H9 (cell line): ENCODE measurements at regions not wholly inside any gene's neighbourhood (a gene's known extent, or its start where the extent isn't known, plus 50 kb on each side); places are given as distances from the start of the nearest gene placed in this dataset.

Experiments
- DNase-seq: peaks from one replicate; pipeline ENCODE4 v3.0.0-alpha.2; 2017
- H2AFZ ChIP-seq: one replicate; pipeline ENCODE4 v1.6.1; 2013; ENCODE audit warnings: mild to moderate bottlenecking, low read length, control low read depth, moderate library complexity
- H2AK5ac ChIP-seq: 2 replicates; pipeline ENCODE4 v1.6.1; 2013; ENCODE audit warnings: low read length, control low read depth, mixed read lengths; ENCODE audit not compliant: insufficient read length
- H2BK120ac ChIP-seq: one replicate; pipeline ENCODE4 v1.6.1; 2013; ENCODE audit warnings: low read depth, mild to moderate bottlenecking, low read length, control low read depth, inconsistent platforms; ENCODE audit not compliant: poor library complexity, severe bottlenecking
- H2BK12ac ChIP-seq: 2 replicates; pipeline ENCODE4 v1.6.1; 2013; ENCODE audit warnings: low read length, control low read depth, mixed read lengths, low read depth; ENCODE audit not compliant: insufficient read length
- H2BK15ac ChIP-seq: 2 replicates; pipeline ENCODE4 v1.6.1; 2013; ENCODE audit warnings: low read depth, low read length, control low read depth
- H2BK20ac ChIP-seq: one replicate; pipeline ENCODE4 v1.6.1; 2013; ENCODE audit warnings: low read depth, mild to moderate bottlenecking, low read length, control low read depth, inconsistent platforms; ENCODE audit not compliant: poor library complexity, severe bottlenecking
- H2BK5ac ChIP-seq: 2 replicates; pipeline ENCODE4 v1.6.1; 2013; ENCODE audit warnings: low read length, control low read depth, mixed read lengths; ENCODE audit not compliant: insufficient read length
- H3K14ac ChIP-seq: 2 replicates; pipeline ENCODE4 v1.6.1; 2013; ENCODE audit warnings: low read length, control low read depth; ENCODE audit not compliant: insufficient read depth
- H3K18ac ChIP-seq: 2 replicates; pipeline ENCODE4 v1.6.1; 2013; ENCODE audit warnings: low read depth, mild to moderate bottlenecking, mixed read lengths, low read length, control low read depth; ENCODE audit not compliant: insufficient read length
- H3K23ac ChIP-seq: 2 replicates; pipeline ENCODE4 v1.6.1; 2013; ENCODE audit warnings: low read length, control low read depth, mixed read lengths, low read depth; ENCODE audit not compliant: insufficient read length
- H3K23me2 ChIP-seq: 2 replicates; pipeline ENCODE4 v1.6.1; 2013; ENCODE audit warnings: low read depth, mild to moderate bottlenecking, mixed read lengths, low read length, control low read depth; ENCODE audit not compliant: insufficient read length, poor library complexity, severe bottlenecking
- H3K27ac ChIP-seq: 2 replicates; pipeline ENCODE4 v1.5.1; 2013; ENCODE audit warnings: low read length, control low read depth, mixed read lengths, low read depth; ENCODE audit not compliant: insufficient read length
- H3K27me3 ChIP-seq: 2 replicates; pipeline ENCODE4 v1.6.1; 2013; ENCODE audit warnings: low read length, control low read depth, inconsistent platforms; ENCODE audit not compliant: insufficient read depth
- H3K4ac ChIP-seq: 2 replicates; pipeline ENCODE4 v1.6.1; 2013; ENCODE audit warnings: low read depth, mild to moderate bottlenecking, control low read depth, inconsistent platforms, low read length, moderate library complexity
- H3K4me1 ChIP-seq: 2 replicates; pipeline ENCODE4 v1.6.1; 2013; ENCODE audit warnings: low read length, control low read depth, inconsistent platforms; ENCODE audit not compliant: insufficient read depth
- H3K4me2 ChIP-seq: 2 replicates; pipeline ENCODE4 v1.6.1; 2013; ENCODE audit warnings: low read length, control low read depth, mixed read lengths; ENCODE audit not compliant: insufficient read length, insufficient read depth
- H3K56ac ChIP-seq: 2 replicates; pipeline ENCODE4 v1.6.1; 2013; ENCODE audit warnings: low read depth, mild to moderate bottlenecking, mixed read lengths, low read length, control low read depth; ENCODE audit not compliant: insufficient read length
- H3K79me1 ChIP-seq: 2 replicates; pipeline ENCODE4 v1.6.1; 2013; ENCODE audit warnings: low read depth, mild to moderate bottlenecking, moderate library complexity, low read length, control low read depth, inconsistent platforms; ENCODE audit not compliant: insufficient read depth, poor library complexity, severe bottlenecking
- H3K79me2 ChIP-seq: 2 replicates; pipeline ENCODE4 v1.6.1; 2013; ENCODE audit warnings: low read length, control low read depth, inconsistent platforms; ENCODE audit not compliant: insufficient read depth
- H3K9ac ChIP-seq: 2 replicates; pipeline ENCODE4 v1.6.1; 2013; ENCODE audit warnings: low read length, control low read depth, mixed read lengths; ENCODE audit not compliant: insufficient read length; ENCODE audit errors: extremely low read depth
- H3K9me3 ChIP-seq: one replicate; pipeline ENCODE4 v1.6.1; 2013; ENCODE audit warnings: low read depth, low read length, inconsistent platforms; ENCODE audit not compliant: control insufficient read depth
- H3T11ph ChIP-seq: one replicate; pipeline ENCODE4 v1.6.1; 2013; ENCODE audit warnings: mild to moderate bottlenecking, low read length, control low read depth, inconsistent platforms
- H4K20me1 ChIP-seq: one replicate; pipeline ENCODE4 v1.6.1; 2013; ENCODE audit not compliant: control insufficient read depth, insufficient read length, insufficient read depth
- H4K5ac ChIP-seq: 2 replicates; pipeline ENCODE4 v1.6.1; 2013; ENCODE audit warnings: low read depth, mild to moderate bottlenecking, mixed read lengths, low read length, control low read depth; ENCODE audit not compliant: insufficient read length
- H4K8ac ChIP-seq: replicated peaks from 2 replicates; pipeline ENCODE4 v1.6.1; 2013; ENCODE audit warnings: low read length, control low read depth, mixed read lengths, low read depth; ENCODE audit not compliant: insufficient read length
- H4K91ac ChIP-seq: 2 replicates; pipeline ENCODE4 v1.6.1; 2013; ENCODE audit warnings: low read depth, mild to moderate bottlenecking, moderate library complexity, mixed read lengths, low read length, control low read depth; ENCODE audit not compliant: insufficient read length
- H3K27ac Mint-ChIP-seq, 3 experiments: 2 replicates in 2 of 3; 3 replicates in 1 of 3; pipeline ENCODE4 v1.8.0; 2020 to 2021; ENCODE audit warnings: mixed read lengths in 3 of 3, mild to moderate bottlenecking in 1 of 3, moderate library complexity in 1 of 3
- H3K27me3 Mint-ChIP-seq: 2 replicates; pipeline ENCODE4 v1.8.0; 2021; ENCODE audit warnings: low read depth, mild to moderate bottlenecking, moderate library complexity, mixed read lengths
- H3K36me3 Mint-ChIP-seq, 3 experiments: 2 replicates in 2 of 3; 3 replicates in 1 of 3; pipeline ENCODE4 v1.8.0; 2020 to 2021; ENCODE audit warnings: low read depth in 3 of 3, mixed read lengths in 3 of 3; ENCODE audit not compliant: insufficient read depth in 1 of 3
- H3K4me1 Mint-ChIP-seq, 2 experiments: 2 replicates each; pipeline ENCODE4 v1.8.0; 2020; ENCODE audit warnings: mixed read lengths in 2 of 2
- H3K4me3 Mint-ChIP-seq, 2 experiments: 2 replicates in 1 of 2; 3 replicates in 1 of 2; pipeline ENCODE4 v1.8.0; 2020 to 2021; ENCODE audit warnings: mild to moderate bottlenecking in 2 of 2, mixed read lengths in 2 of 2, moderate library complexity in 1 of 2
- H3K9me3 Mint-ChIP-seq, 2 experiments: 2 replicates in 1 of 2; 3 replicates in 1 of 2; pipeline ENCODE4 v1.8.0; 2020; ENCODE audit warnings: mild to moderate bottlenecking in 2 of 2, mixed read lengths in 2 of 2, moderate library complexity in 1 of 2
- WGBS: extraction: QIAGEN DNeasy Blood & Tissue Kit; methylation state at CpG from one replicate; pipeline ENCODE4 v1.1.7; 2013; ENCODE audit warnings: missing lambda C conversion rate, low lambda C conversion rate, mixed read lengths; ENCODE audit not compliant: insufficient read length; ENCODE audit errors: extremely low coverage; 5-methylcytosine and 5-hydroxymethylcytosine counted together
- TF ChIP-seq, protein P1 (sequence below): fragments of 200-600 bp; sonication (generic); conservative IDR thresholded peaks from 3 replicates; pipeline ENCODE4 v1.8.0; 2021; ENCODE audit warnings: antibody characterized with exemption, mild to moderate bottlenecking

DNA sequence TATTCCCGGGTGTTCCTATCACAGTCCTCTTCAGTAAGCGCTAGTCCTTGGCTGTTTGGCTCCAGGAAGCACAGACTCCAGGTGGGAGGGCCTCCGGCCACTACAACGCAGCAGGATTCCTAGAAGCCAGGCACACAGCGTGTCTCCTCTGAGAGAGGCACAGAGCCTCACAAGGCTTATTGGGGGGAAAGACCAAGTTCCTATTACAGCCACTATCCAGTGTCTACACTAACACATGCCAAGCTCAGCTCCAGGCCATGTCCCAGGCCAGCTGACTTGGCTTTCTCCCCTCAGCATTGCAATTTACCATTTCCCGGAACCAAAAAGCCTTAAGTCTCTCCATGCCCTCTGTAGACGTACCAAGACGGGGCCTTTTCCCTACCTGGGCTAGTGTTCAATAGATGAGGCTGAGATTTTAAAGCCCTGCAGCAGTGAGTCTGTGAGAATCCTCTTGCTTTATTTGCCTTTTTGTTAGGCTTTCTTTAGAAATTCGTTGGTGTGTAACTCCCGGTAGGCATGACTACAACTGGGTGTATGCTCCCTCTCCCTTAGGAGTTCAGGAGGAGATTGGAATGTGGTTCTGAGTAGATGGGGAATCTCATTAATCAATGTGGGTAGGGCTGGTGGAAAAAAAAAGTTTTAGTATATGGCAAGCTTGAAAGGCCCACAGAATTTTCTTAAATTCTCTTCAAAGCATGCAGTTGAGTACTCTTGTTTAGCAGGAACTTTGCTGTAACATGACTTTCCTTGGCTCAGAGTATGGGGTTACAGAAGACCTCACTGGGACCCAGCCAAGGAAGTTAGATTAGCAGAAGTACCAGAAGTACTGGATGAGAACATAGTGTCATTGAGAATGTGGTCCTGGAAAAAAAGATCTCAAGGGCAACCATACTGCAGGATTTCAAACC is 84.3 kb upstream of the SLC1A3 start:
- no peaks in the 10 kb centered on the region for H3K79me1 ChIP-seq
- H4K5ac ChIP-seq: no peak overlapping the region
- Mint-ChIP-seq H3K4me3 (no peak overlapping the region), H3K27ac (peak overlapping the region in 2 of 3 experiments; percentile 36 to 45; a peak in 1 of 7 replicates), H3K9me3 (peaks cover 0 to 3% of the 10 kb centered on the region in 2 experiments; a peak in 2 of 5 replicates), H3K36me3 (no peaks in the 10 kb centered on the region), H3K27me3 (no peaks in the 10 kb centered on the region), H3K4me1 (peaks cover 10% of the 10 kb centered on the region in 2 experiments)
- no peak overlapping the region for H2BK15ac ChIP-seq
- no peak overlapping the region for H3K4me2 ChIP-seq
- H3K9me3 ChIP-seq: no peaks in the 10 kb centered on the region
- H4K91ac ChIP-seq: no peak overlapping the region
- peak overlapping the region; percentile 7 for H3K18ac ChIP-seq
- H3K4me1 ChIP-seq: no peaks in the 10 kb centered on the region
- H3K23ac ChIP-seq: no peak overlapping the region
- H4K20me1 ChIP-seq: no peaks in the 10 kb centered on the region
- no peak overlapping the region for H3T11ph ChIP-seq
- H3K14ac ChIP-seq: peak overlapping the region; percentile 6; the same call in 1 of the 2 replicates
- H3K79me2 ChIP-seq: no peaks in the 10 kb centered on the region
- no peak overlapping the region for H2BK120ac ChIP-seq
- no peak overlapping the region for H2BK20ac ChIP-seq
- H3K4ac ChIP-seq: no peak overlapping the region
- H3K23me2 ChIP-seq: no peaks in the 10 kb centered on the region
- H2AFZ ChIP-seq: peak overlapping the region; percentile 40
- no CpG with 5 or more reads among the region's 10 CpGs for WGBS
- H3K27ac ChIP-seq: no peak overlapping the region
- H2AK5ac ChIP-seq: no peak overlapping the region
- H2BK5ac ChIP-seq: no peak overlapping the region
- no peak overlapping the region for H3K56ac ChIP-seq
- TF ChIP-seq, protein P1, sequence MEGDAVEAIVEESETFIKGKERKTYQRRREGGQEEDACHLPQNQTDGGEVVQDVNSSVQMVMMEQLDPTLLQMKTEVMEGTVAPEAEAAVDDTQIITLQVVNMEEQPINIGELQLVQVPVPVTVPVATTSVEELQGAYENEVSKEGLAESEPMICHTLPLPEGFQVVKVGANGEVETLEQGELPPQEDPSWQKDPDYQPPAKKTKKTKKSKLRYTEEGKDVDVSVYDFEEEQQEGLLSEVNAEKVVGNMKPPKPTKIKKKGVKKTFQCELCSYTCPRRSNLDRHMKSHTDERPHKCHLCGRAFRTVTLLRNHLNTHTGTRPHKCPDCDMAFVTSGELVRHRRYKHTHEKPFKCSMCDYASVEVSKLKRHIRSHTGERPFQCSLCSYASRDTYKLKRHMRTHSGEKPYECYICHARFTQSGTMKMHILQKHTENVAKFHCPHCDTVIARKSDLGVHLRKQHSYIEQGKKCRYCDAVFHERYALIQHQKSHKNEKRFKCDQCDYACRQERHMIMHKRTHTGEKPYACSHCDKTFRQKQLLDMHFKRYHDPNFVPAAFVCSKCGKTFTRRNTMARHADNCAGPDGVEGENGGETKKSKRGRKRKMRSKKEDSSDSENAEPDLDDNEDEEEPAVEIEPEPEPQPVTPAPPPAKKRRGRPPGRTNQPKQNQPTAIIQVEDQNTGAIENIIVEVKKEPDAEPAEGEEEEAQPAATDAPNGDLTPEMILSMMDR: no peak
- no peak for DNase-seq
- no peak overlapping the region for H4K8ac ChIP-seq
- H2BK12ac ChIP-seq: no peak overlapping the region
- H3K27me3 ChIP-seq: no peaks in the 10 kb centered on the region
- H3K9ac ChIP-seq: no peak overlapping the region
